Esophagus muscularis mucosa (tissue), 4 donors: ENCODE measurements at regions not wholly inside any gene's neighbourhood (a gene's known extent, or its start where the extent isn't known, plus 50 kb on each side); places are given as distances from the start of the nearest gene placed in this dataset.

Experiments used
- DNase-seq: peaks from one replicate; pipeline ENCODE4 v3.0.0-alpha.2; 2017; ENCODE audit errors: extremely low spot score
- H3K27ac ChIP-seq, 4 donors: fragments of 200-600 bp; sonication (generic); replicated peaks in 1 of 4; 1 replicate in 3 of 4; 2 replicates in 1 of 4; pipeline ENCODE4 v1.5.1; 2016 to 2019; ENCODE audit warnings: mild to moderate bottlenecking in 1 of 4
- H3K27me3 ChIP-seq, 4 donors: fragments of 200-600 bp; sonication (generic); one replicate each; pipeline versions ENCODE4 v1.5.1 to v1.6.0; 2016 to 2019
- H3K36me3 ChIP-seq, 4 donors: fragments of 200-600 bp; sonication (generic); one replicate each; pipeline ENCODE4 v1.5.1; 2016 to 2019
- H3K4me1 ChIP-seq, 4 donors: fragments of 200-600 bp; sonication (generic); one replicate each; pipeline ENCODE4 v1.5.1; 2016 to 2019
- H3K4me3 ChIP-seq, 4 donors: fragments of 200-600 bp; sonication (generic); 1 replicate in 2 of 4; 2 replicates in 2 of 4; pipeline ENCODE4 v1.5.1; 2016 to 2019; ENCODE audit warnings: mild to moderate bottlenecking in 4 of 4, moderate library complexity in 1 of 4
- H3K9me3 ChIP-seq, 4 donors: fragments of 200-600 bp; sonication (generic); 1 replicate in 3 of 4; 2 replicates in 1 of 4; pipeline ENCODE4 v1.5.1; 2016 to 2019
- CTCF ChIP-seq, 3 experiments: fragments of 200-600 bp in 2 of 3; fragments of 450-650 bp in 1 of 3; sonication (generic) in 2 of 3; IDR thresholded peaks; one replicate each; pipeline ENCODE4 v1.5.1; 2017 to 2019; ENCODE audit warnings: antibody characterized with exemption in 3 of 3, mild to moderate bottlenecking in 2 of 3, moderate library complexity in 1 of 3
- EP300 ChIP-seq: sonication (generic); formaldehyde crosslinking; IDR thresholded peaks from one replicate; pipeline ENCODE4 v1.6.1; 2017; ENCODE audit warnings: antibody characterized with exemption
- POLR2A ChIP-seq: fragments of 450-650 bp; IDR thresholded peaks from one replicate; pipeline ENCODE4 v1.6.1; 2017; ENCODE audit warnings: antibody characterized with exemption, moderate library complexity, mild to moderate bottlenecking, low read depth
- POLR2AphosphoS5 ChIP-seq, 2 donors: sonication (generic); formaldehyde crosslinking; IDR thresholded peaks; one replicate each; pipeline ENCODE4 v1.6.1; 2017; ENCODE audit warnings: antibody characterized with exemption in 2 of 2
- WGBS: methylation state at CpG from one replicate; pipeline ENCODE4 v1.1.5; 2018; 5-methylcytosine and 5-hydroxymethylcytosine counted together
- intact Hi-C: fragments of 100-400 bp; cut with DNase I; formaldehyde crosslinking; loops from one replicate; pipeline ENCODE4 v1.15.1; 2023

DNA sequence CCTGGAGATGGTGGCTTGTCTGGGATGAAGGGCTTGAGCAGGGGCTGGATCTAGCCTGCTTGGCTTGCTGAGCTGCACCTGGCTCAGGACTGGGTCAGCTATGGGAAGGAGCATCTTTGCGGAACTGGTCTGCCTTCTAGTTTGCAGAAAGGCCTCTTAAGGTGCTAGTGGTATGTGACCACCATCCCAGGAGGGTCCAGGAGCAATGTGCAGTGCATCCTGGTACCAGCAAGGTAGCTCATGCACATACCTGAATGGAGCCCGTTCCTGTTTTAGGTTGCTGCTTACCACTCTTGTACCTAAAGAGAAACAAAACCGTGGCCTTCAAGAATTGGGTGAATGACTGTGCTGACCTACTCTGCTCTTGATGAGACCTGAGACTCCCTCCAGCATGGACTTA lies 118.6 kb upstream of the PELI1 start:
- Histone ChIP-seq H3K27ac (peak overlapping the region in 1 of 4 donors; percentile 15), H3K4me3 (no peak overlapping the region), H3K9me3 (no peaks in the 10 kb centered on the region), H3K36me3 (no peaks in the 10 kb centered on the region), H3K4me1 (peaks cover 13 to 29% (median 24%) of the 10 kb centered on the region in 4 donors), H3K27me3 (no peaks in the 10 kb centered on the region)
- TF ChIP-seq CTCF (IDR thresholded peaks at IDR 0.05): no peak
- TF ChIP-seq POLR2A: no peak
- no peak for TF ChIP-seq EP300
- TF ChIP-seq POLR2AphosphoS5 (IDR thresholded peaks at IDR 0.05): no peak
- intact Hi-C loops: no loop called here
- DNase-seq: no peak
- 100% methylated on average over 3 of the region's 3 CpGs for WGBS

GRCh38 chr2:64263315-64263714 lies 119.1 kb upstream of the PELI1 start:
- H3K4me3 ChIP-seq: no peak overlapping the region
- DNase-seq: no peak
- intact Hi-C loops: no loop called here
- no peaks in the 10 kb centered on the region for H3K9me3 ChIP-seq
- WGBS: 60% methylated on average over 6 of the region's 6 CpGs
- peak overlapping the region in 1 of 4 donors; percentile 15 for H3K27ac ChIP-seq
- H3K27me3 ChIP-seq: no peaks in the 10 kb centered on the region
- TF ChIP-seq POLR2AphosphoS5 (IDR thresholded peaks at IDR 0.05): peak; percentile 26 to 30
- TF ChIP-seq CTCF (IDR thresholded peaks at IDR 0.05): no peak
- TF ChIP-seq POLR2A: no peak
- TF ChIP-seq EP300: no peak
- no peaks in the 10 kb centered on the region for H3K36me3 ChIP-seq
- peaks cover 18 to 34% (median 29%) of the 10 kb centered on the region in 4 donors for H3K4me1 ChIP-seq

DNA sequence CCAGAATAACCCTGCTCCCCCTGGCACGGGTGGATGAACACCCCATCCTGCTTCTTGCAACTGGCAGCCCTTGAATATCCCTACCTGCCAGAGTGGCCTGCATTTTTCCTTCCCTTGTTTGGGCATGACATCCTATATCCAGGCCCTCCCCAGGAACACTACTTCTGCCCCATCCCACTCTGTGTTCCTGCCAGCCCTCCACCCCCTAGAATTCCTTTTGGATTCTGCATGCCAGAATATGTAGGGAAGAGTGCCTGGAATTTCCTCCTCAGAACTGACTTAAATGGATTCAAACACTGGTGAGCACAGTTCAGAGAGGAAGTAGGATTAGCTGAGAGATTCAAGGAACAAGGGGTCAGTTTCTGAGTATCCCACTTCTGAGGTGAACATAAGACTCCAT lies 123.5 kb upstream of the PELI1 start:
- Histone ChIP-seq H3K4me1 (peaks cover 15 to 23% (median 18%) of the 10 kb centered on the region in 4 donors), H3K36me3 (no peaks in the 10 kb centered on the region), H3K4me3 (no peak overlapping the region), H3K27ac (peak overlapping the region in 2 of 4 donors; percentile 0 to 11), H3K9me3 (no peaks in the 10 kb centered on the region), H3K27me3 (no peaks in the 10 kb centered on the region)
- DNase-seq: peak; percentile 45
- WGBS: 17% methylated on average over 1 of the region's 1 CpG
- intact Hi-C loops: no loop called here
- TF ChIP-seq POLR2A (no peak), CTCF (IDR thresholded peaks at IDR 0.05) (no peak), EP300 (no peak), POLR2AphosphoS5 (IDR thresholded peaks at IDR 0.05) (no peak)

DNA sequence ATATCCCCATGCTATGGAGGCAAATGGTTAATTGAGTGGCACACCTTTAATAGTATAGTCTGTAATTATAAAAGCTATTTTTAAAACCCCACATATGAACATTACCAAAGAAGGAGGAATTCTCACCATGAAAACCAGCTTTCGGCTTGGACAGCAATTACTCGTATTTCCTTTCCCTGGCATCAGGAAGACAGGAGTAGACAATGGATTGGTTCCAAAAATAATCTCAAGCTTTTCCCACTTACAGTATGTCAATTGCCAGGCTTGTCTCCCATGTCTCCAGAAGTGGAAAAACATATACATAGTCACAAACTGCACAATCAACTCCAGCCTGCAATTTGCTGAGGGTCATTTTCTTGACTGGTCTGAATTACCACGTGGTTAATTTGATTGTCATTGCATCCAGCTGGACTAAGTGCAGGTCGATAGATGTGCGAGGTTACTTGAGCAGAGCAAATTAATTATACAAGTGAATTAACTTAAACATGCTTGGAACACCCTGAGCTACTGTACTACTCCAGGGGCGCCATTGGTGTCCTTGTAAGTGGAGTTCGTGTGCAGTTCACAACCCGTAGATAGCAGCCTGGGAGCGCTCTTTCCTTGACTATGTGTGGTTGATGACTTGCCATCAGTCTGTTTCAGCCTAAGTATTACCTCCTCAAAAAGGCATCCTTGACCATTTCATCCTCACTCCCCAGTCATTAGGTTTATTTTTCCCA lies 124.3 kb upstream of the PELI1 start:
- Histone ChIP-seq H3K27me3 (no peaks in the 10 kb centered on the region), H3K4me3 (no peak overlapping the region), H3K36me3 (no peaks in the 10 kb centered on the region), H3K4me1 (peaks cover 21 to 28% (median 22%) of the 10 kb centered on the region in 4 donors), H3K27ac (no peak overlapping the region), H3K9me3 (no peaks in the 10 kb centered on the region)
- TF ChIP-seq EP300: no peak
- no peak for TF ChIP-seq POLR2AphosphoS5 (IDR thresholded peaks at IDR 0.05)
- no peak for DNase-seq
- intact Hi-C loops: no loop called here
- WGBS: 77% methylated on average over 9 of the region's 9 CpGs

DNA sequence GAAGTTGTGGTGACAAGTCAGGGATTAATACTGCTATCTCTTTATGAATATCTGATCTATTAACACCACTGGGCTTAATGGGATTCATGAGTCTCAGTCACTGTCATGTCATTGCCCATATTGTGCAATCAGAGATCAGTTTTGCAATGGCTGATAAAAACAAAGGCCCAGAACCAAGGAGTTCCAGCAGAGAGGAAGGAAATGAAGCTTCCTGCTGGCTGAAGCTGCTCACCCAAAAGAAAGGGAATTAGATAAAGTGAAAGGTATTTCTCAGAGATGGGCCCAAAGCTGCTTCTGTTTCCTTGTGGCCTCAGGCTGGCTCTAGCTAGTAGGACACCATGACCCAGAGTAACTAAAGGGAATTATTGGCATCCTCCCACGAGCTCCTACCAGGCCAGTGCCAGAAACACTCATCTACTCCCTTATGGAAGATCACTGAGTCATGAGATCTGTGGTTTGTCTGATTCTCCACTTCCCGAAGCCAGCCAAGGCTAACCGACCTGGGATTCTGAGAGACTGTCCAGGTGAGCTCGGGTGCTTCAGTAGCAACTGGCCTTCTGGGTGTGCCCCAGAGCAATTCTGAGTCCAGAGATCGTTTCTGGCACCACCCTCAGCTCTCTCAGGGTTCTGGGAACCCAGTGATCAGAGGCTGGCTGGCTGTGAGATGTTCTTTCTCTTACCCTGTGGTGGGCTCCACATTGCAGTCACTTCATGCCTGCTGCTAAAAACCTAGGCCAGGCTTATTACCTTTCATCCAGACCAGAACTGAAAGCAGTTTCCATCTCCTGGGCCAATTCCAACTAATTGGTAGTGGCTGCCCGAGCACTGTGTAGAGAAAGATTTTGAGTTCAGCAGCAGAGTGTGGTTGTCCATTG lies 129.5 kb upstream of the PELI1 start:
- H3K36me3 ChIP-seq: no peaks in the 10 kb centered on the region
- intact Hi-C loops: loop anchor here (5.0 kb wide), 1 partner anchor 46 kb away; no protein-coding TSS in a partner anchor
- no peaks in the 10 kb centered on the region for H3K9me3 ChIP-seq
- DNase-seq: no peak
- peak overlapping the region; percentile 63 to 79 (median 74) for H3K27ac ChIP-seq
- TF ChIP-seq POLR2A (no peak), POLR2AphosphoS5 (IDR thresholded peaks at IDR 0.05) (peak in 1 of 2 donors; percentile 54)
- no peaks in the 10 kb centered on the region for H3K27me3 ChIP-seq
- peaks cover 21 to 34% (median 27%) of the 10 kb centered on the region in 4 donors for H3K4me1 ChIP-seq
- H3K4me3 ChIP-seq: peak overlapping the region in 1 of 4 donors; percentile 15
- 39% methylated on average over 6 of the region's 6 CpGs for WGBS
